COLO668 (cell line): ENCODE measurements at regions not wholly inside any gene's neighbourhood (a gene's known extent, or its start where the extent isn't known, plus 50 kb on each side); places are given as distances from the start of the nearest gene placed in this dataset.
"Not testable (repeated sequence)": the region's sequence is repeated elsewhere in the genome, so short reads cannot be mapped to it uniquely, and the experiment has no call there.

ENCODE experiments used
- DNase-seq: peaks from one replicate; lab custom pipeline; 2025; ENCODE audit not compliant: unreplicated experiment; lab: John Stamatoyannopoulos, UW

DNA sequence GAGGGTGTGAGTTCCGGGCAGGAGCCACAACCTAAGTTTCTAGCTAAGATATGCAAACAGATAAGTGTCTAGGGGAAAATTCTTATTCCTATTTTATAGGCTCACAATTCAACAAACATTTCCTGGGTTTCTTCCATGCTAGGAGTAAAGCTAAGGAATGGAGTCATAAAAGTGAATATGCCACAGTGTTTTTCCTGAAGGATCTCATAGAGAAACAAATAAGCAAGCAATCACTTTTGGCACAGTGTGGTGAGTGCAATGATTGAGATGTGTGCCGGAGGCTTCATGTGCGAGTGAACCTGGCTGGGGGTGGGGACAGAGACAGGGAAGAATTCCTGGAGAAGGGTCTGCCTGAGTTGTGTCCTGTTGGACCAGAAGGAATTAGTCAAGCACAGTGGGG, 147.4 kb downstream of the TENT5C start:
- no peak for DNase-seq

DNA sequence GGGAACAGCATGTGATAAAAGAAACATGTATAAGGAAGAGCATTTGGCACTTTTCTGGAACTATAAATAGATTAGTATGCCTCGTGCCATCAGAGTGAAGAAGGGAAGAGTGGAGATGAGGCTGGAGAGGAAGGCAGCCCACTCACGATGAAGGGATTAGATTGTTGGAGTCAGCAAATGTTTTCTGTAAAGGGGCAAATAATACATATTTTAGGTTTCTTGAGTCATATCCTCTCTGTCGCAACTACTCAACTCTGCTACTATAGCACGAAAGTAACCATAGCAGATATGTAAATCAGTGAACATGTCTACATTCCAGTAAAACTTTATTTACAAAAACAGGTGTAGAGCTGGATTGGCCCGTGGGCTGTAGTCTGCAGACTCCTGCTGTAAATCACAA, 147.8 kb downstream of the TENT5C start:
- no peak for DNase-seq

DNA sequence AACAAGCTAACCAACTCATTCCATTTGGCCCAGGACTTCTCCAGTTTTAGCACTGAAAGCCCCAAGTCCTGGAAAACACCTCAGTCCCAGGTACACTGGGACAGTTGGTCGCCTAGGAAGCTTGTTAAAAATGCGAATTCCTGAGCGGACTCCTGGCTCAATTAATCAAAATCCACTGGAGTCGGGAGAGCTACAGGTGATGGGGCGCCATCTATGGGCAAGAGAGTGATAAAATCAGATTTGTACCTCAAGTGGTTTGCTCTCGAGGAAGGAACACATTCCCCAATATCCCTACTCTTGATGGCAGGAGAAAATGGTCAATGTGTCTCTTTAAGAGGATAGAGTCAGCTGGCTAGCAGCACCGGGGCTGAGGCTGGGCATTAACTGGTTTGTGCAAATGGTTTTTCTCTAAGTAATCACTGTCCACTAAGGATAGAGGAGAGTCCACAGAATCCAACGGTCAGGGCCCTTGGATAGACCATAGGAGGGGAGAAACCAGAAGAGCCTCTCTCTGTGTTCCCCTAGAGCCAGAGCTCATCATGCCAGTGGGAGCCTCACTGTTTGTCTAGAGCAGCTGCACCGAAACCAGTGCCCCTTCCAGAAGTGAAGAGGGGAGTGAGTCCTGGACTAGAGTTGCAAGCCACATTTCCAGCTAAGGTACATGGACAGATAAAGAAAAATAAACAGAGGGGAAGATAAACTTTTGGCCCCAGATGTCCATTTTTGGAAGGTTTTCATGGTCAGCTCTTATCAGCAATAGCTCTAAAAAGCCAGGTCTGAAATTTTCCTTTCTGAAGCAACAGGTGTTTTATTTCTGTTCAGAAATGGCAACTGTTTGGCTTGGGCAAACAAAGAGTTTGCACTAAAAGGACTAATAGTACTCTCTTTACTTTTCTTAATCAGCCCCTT, 148.5 kb downstream of the TENT5C start:
- peak; percentile 64 for DNase-seq

DNA sequence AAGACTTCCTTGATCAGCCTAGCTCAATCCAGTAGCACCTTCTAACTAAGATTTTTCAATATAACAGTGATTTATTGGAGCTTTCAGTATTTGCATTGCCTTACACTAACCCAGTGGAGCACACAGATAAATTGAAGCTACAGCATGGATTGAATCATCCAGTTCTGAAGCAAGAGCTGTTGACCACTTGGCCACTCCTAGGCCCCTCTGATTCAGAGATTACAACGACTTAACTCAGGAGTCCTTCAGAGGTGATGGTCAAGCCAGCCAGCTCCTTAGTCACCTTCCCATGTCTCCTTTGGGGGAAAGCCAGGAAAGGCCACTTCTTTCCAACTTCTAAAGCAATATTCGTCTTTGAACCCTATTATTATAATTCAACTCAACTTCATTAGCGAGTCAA, 151.8 kb downstream of the TENT5C start:
- no peak for DNase-seq

DNA sequence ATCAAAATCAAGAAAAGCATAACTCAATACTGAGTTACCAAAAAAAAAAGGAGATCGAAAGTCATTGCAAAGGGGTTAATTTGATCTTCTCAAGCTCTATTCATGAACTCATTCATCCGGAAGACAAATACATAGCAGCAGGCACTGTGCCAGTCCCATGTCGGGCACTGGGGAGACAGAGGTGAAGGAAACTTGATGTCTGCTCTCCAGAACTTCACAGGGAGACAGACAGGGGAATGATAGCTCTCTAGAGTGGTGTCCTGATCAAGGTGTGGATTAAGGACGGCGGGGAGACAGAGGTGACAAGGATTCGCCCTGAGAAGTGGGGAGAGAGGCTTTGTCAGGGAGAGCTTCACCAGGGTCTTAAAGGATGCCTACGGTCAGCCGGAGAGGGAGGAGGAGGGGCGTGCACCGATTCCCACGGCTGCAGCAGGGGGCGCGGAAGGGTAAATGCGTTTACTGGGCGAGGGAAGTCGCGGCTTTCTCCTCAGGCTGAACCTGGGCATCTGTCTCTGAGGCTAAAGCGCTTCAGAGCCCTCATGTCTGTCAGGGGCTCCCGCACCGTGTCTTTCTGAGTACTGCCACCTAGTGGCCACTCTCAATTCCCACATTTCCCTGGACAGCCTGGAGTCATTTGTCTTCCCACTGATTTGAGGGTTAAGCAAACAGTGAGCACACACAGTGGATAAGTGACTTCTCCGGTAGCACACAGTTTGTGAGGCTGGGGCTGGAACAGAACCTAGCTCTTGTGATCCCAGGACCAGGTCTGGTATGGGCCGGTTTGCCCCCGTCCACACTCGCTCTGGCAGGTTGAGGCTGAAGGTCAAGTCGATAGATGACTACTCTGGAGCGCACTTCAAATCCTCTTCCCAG, 152.8 kb downstream of the TENT5C start:
- DNase-seq = peak; percentile 89

DNA sequence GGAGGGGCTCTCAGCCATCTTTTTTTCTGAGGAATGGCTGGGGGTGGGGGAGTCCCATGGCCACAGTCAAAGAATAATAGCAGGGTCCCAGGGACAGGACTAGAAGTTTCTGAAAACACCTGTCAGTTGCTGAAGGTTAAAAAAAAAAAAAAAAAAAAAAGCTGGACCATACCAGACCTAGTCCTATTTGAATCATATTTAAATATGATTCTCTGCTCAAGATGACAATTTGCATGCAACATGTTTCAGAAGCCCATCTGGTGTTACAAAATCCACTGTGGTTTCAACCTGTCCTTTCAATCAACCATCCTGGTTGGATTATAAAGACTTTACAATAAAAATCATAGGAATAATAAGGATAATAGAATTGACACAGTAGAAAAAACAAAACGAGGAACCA, 153.7 kb downstream of the TENT5C start:
- no peak for DNase-seq

DNA sequence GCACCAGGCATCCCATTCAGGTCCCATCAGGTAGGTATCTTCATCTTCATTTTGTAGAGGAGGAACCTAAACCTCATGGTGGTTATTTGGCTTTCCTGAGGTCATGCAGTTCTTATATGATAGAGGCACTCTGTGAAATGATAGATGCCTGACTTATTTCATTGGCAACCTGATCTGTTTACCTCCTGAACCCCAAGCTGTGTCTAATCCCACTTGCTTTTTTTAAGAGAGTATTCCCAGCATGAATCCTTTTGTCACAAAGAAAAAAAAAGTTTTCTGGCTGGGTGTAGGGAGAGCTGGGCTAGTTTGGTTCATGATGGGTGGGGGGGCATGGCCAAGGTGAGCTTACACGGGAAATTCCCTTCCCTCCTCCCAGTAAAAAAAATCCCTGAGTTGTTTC, 154.2 kb downstream of the TENT5C start:
- no peak for DNase-seq

DNA sequence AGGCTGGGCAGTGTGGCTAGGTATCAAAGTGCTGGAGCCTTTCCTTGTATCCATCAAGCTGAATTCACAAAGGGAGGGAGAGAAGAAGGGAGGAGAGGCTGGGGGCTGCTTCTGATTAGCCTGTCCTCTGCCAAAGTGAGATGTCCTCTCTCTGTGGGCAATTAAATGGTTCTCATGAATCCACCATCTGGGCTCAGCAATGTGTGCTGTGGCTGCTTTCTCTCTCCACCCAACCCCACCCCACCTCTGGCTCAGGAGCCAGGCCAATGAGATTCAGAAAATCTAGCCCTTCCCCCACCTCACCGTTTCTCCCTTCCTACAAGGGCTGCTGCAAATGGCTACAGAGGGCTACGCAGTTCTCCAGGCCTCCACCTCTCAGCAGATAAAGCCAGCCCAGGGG, 154.6 kb downstream of the TENT5C start:
- no peak for DNase-seq

DNA sequence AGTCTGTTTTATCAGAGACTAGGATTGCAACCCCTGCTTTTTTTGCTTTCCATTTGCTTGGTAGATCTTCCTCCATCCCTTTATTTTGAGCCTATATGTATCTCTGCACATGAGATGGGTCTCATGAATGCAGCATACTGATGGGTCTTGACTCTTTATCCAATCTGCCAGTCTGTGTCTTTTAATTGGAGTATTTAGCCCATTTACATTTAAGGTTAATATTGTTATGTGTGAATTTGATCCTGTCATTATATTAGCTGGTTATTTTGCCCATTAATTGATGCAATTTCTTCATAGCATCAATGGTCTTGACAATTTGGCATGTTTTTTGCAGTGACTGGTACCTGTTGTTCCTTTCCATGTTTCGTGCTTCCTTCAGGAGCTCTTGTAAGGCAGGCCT, 161.7 kb downstream of the GDAP2 start:
- DNase-seq = not testable (repeated sequence)

DNA sequence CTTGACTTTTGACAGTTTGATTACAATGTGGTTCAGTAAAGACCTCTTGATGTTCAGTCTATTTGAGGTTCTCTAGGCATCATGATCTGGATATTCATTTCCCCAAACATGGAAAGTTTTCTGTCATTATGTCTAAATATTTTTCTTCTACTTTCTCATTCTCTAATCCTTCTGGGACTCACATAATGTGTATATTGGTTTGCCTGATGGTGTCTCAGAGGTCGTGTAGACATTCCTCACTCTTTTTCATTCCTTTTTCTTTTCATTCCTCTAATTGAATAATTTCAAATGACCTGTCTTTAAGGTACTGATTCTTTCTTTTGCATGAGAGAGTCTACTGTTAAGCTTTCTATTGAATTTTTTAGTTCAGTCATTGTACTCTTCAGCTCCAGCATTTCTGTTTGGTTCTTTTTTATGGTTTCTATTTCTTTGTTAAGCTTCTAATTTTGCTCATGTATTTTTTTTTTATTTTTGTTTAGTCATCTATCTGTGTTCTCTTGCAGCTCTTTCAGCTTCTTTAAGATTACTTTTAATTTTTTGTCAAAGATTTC, 158.4 kb downstream of the GDAP2 start:
- DNase-seq = no peak

DNA sequence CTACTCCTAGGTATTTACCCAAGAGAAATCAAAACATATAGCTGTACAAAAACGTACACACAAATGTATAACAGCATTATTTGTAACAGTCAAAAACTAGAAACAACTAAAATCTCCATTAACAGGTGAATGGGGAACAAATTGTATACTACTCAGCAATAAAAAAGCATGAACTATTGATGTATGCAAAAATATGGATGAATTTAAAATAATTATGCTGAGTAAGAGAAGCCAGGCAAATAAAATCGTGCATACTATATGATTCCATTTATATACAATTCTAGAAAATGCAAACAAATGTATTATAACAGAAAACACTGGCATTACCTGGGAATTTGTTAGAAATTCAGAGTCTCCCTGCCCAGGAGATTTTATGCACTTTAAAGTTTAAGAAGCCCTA, 150.1 kb downstream of the GDAP2 start:
- DNase-seq = no peak

DNA sequence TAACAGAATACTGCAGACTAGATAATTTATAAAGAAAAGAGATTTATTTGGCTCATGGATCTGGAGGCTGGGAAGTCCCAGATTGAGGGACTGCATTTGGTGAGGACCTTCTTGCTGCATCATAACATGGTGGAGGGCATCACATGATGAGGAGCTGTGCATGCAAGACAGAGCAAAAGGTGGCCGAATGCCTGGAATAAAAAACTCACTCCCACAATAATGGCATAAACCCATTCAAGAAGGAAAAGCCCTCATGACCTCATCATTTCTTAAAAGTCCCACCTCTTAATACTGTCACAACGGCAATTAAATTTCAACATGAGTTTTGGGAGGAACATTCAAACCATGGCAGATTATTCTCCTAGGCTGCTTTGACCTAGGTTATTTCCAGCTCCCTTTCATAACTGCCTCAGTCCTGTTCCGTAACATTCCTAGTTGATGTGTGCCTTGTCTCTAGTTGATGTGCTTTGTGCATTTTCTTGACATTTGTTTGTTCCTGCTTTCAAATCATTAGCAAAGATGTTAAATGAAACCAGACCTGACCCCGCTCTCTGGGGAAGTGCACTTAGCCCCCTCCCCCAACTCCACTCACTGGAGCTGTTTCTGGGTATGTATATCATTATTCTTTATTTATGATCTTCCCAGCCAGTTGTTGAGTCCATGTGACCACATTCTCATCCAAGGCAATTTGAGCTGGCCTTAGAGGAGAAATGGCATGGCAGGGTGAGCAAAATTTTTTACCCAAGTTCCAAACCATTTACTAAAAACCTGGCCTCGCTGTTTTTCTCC, 148.5 kb downstream of the GDAP2 start:
- DNase-seq = no peak

DNA sequence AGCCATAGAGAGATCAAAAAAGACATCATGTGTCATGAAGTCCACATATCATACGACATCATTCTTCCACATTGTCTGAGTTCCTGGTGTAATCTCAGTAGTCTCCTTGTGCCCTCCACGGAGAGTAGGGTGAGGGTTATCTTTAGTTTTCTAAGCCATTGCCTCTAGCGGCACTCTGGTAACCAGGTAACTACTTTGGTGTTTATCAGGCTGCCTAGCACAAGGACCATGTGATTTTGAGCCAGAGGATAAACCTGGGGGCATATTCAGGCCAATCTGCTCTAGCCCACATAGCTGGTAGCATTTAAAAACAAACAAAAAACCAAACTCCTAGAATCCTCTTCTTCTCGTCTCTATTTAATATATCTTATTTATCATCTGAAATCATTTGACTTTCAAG, 147.4 kb downstream of the GDAP2 start:
- DNase-seq = no peak

DNA sequence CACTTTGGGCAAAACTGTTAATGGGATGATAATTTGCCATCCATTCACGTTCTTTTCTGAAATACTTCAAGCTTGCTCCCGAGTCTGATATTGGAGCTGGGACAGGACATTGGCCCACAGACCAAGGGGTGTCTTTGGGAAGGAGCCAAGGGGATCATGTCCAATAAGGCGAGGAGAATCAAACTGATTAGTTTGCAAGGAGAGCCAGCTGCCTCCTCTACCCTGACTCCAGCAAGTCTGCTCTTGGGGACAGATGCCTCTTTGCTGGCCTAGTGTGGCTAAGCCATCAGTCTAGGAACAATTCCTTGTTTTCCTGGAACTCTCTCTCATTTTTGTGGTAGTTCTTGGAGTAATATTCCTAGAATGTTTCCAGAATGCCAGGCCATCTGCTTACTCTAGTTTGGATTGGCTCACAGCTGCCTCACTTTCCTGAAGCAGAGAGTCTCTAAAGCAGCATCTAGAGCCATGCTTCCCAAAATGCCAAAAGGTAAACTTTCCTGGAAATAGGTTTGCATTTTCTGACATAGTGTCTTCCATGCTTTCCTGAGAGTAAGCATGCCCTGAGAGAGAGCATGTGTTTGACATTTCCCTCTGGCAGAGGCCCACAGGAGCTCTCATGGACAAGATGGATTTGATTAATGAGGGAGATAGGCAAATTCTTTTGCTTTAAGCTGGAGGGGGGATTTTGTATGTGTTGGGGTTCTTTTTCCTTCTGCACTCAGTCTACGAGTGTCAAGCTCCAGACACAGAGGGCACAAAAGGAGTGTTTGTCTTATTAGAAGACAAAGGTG, 145.6 kb downstream of the GDAP2 start:
- DNase-seq = no peak

DNA sequence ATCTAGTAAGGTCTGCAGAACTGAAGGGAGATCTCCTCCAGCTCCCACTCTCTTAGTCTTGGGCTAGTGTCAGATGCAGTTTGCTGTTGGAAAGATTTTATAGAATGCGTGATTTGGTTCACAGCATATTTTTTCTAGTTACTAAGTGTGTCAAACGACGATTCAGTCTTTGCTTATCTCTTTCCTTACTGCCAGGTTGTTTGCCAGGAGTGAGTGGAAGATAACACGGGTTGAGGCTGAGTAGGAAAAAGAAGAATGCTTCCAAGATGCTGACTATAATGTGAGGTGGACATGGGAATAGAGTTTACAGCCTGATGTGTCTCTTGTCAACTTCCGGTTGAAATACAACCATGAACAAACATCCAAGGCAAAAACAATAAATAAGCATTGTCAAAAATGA, 141.4 kb downstream of the GDAP2 start:
- DNase-seq = no peak

DNA sequence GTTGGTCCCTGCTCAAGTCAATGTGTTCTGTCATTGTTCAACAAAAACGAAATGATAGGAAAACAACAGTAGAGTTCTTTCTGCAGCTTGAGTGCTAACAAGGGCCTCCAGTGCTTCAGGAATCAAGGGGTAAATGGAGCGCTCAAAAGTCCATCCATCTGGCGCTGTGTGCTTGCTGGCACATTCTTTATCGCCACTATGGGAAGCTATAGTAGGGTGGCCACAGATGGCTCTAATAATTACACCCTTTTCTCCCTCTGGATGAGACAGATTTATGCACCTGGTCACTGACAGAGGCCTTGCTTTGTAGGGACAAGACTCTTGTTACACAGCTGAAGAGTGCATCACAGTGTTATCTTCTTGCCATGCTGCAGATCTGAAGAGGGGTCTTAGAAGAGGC, 136.0 kb downstream of the GDAP2 start:
- DNase-seq = no peak

DNA sequence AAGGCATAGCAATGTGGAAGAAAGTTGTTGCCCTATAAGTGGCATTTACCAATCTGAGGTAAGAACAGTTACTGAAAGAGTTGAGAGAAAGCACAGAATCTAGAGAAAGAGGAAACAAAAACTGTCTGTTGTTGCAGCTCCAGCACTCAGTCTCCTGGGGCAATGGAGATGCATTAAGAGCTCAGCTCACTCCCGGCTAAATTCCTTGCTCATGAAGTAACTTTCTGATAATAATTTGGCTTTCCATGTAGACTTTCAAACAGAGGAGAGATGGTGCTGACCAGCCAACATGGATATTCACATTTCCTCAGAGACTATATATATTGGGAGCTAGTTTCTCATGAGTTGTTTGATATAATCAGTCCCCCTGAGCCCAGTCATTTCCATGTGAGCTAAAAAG, 135.3 kb downstream of the GDAP2 start:
- DNase-seq = no peak

DNA sequence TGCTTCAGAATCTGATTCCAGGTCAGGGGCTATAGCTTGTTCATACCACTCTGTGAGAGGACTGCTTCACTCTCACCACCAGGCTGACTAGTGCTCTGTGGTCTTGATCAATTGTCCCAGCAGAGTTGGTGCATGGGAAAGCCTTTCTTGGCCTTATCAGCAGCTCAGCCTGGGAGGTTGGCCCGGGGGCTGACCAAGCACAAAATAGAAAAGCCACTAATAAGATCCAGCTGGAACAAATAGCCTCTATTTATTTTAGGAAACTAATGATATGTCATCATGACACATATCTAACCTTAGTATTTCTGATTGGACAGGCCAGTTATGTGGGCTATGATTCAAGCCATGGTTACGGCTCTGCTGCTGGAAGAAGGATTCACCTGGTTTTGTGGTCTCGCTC, 134.2 kb downstream of the GDAP2 start:
- no peak for DNase-seq

DNA sequence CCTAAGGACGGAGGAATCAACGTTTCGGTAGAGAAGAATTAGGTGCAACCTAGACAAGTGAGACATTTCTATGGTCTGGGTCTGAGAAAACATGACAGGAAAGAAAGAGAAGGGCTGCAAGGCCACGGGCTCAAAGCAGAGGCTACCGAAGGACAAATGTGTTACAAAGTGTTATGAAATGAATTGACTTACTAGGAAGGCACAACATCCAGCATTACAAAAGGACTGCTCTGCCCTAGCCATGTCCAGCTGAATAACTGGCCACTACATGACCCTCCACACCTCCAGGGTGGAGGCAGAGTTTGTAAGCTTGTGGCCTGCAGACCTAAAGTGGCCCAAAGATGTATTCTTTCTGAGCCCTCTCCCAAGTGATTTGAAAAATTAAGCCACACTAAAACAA, 133.6 kb downstream of the GDAP2 start:
- DNase-seq = no peak

DNA sequence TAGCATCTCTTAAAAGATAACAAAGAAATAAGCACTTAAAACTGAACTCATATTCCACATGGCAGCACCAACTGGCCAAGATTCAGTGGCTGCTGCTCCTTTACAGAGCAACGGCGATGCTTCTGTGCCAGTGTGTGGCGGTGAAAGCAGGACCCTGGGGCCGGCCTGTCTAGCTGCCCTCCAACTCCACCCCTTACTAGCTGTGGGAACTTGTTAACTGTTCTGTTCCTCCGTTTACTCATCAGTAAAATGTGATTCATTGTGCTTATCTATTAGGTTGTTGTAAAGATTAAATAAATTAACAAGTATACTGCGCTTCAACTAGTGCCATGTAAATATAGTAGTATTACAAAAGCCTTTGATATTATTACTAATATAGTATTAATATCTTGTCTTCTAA, 133.2 kb downstream of the GDAP2 start:
- no peak for DNase-seq
